IMR-90 (cell line): ENCODE measurements at regions not wholly inside any gene's neighbourhood (a gene's known extent, or its start where the extent isn't known, plus 50 kb on each side); places are given as distances from the start of the nearest gene placed in this dataset.

ENCODE experiments used
- ATAC-seq: fragments of 200-7000 bp; cut with Tn5 transposase; 2 replicates; pipeline ENCODE4 v1.9.1; 2020; ENCODE audit warnings: low read depth, mild to moderate bottlenecking, moderate library complexity
- BruUV-seq: library from RNA; stranded (reverse); fragments of 400-500 nt; replicated peaks from 2 replicates; lab custom pipeline; 2021; lab: Mats Ljungman, UMichigan
- CTCF ChIA-PET: fragments of 300-600 bp; formaldehyde crosslinking; extraction: SDS; loops from one replicate; lab custom pipeline; 2021; ENCODE audit warnings: antibody characterized with exemption; lab: Yijun Ruan, JAX
- POLR2A ChIA-PET: fragments of 300-600 bp; sonication (Branson Sonifier 250); formaldehyde crosslinking; loops from one replicate; lab custom pipeline; 2022; ENCODE audit warnings: antibody characterized with exemption; ENCODE audit not compliant: unreplicated experiment; lab: Charles Lee
- DNase-seq: peaks from one replicate; pipeline ENCODE4 v3.0.0; 2013
- H2AFZ ChIP-seq: replicated peaks from 2 replicates; pipeline ENCODE3; 2013; ENCODE audit warnings: low read length, mild to moderate bottlenecking; ENCODE audit not compliant: poor library complexity
- H2AK5ac ChIP-seq: 2 replicates; pipeline ENCODE4 v1.6.1; 2013; ENCODE audit warnings: low read depth, low read length, inconsistent platforms
- H2AK9ac ChIP-seq: replicated peaks from 2 replicates; pipeline ENCODE3; 2013; ENCODE audit warnings: mild to moderate bottlenecking, low read depth, low read length, moderate library complexity; ENCODE audit not compliant: poor library complexity
- H2BK120ac ChIP-seq: 2 replicates; pipeline ENCODE4 v1.6.1; 2013; ENCODE audit warnings: low read depth, low read length, inconsistent platforms
- H2BK15ac ChIP-seq: 3 replicates; pipeline ENCODE4 v1.6.1; 2013; ENCODE audit warnings: low read depth, low read length, inconsistent platforms
- H2BK20ac ChIP-seq: 2 replicates; pipeline ENCODE4 v1.6.1; 2013; ENCODE audit warnings: low read depth, mild to moderate bottlenecking, inconsistent platforms, low read length, moderate library complexity
- H2BK5ac ChIP-seq: 2 replicates; pipeline ENCODE4 v1.6.1; 2013; ENCODE audit warnings: mild to moderate bottlenecking, low read depth, low read length, inconsistent platforms; ENCODE audit not compliant: poor library complexity, severe bottlenecking
- H3K14ac ChIP-seq: replicated peaks from 2 replicates; pipeline ENCODE4 v1.6.1; 2013; ENCODE audit warnings: low read depth, low read length, inconsistent platforms
- H3K18ac ChIP-seq: 2 replicates; pipeline ENCODE4 v1.6.1; 2013; ENCODE audit warnings: low read depth, low read length, control low read depth
- H3K23ac ChIP-seq: 2 replicates; pipeline ENCODE4 v1.6.1; 2013; ENCODE audit warnings: low read depth, low read length, inconsistent platforms
- H3K27ac ChIP-seq: 2 replicates; pipeline ENCODE4 v1.5.1; 2013; ENCODE audit warnings: mild to moderate bottlenecking, control low read depth, low read length; ENCODE audit not compliant: insufficient read depth
- H3K27me3 ChIP-seq: 2 replicates; pipeline ENCODE4 v1.6.1; 2013; ENCODE audit warnings: low read length; ENCODE audit not compliant: control insufficient read depth, insufficient read depth
- H3K36me3 ChIP-seq: 2 replicates; pipeline ENCODE4 v1.6.1; 2013; ENCODE audit warnings: low read length, mixed read lengths; ENCODE audit not compliant: control insufficient read depth, insufficient read depth
- H3K4ac ChIP-seq: 2 replicates; pipeline ENCODE4 v1.6.1; 2013; ENCODE audit warnings: low read depth, low read length, inconsistent platforms
- H3K4me1 ChIP-seq: 2 replicates; pipeline ENCODE4 v1.6.1; 2013; ENCODE audit warnings: low read length, mixed read lengths; ENCODE audit not compliant: control insufficient read depth, insufficient read depth
- H3K4me2 ChIP-seq: 2 replicates; pipeline ENCODE4 v1.6.1; 2013; ENCODE audit warnings: low read depth, mild to moderate bottlenecking, control low read depth, low read length, moderate library complexity
- H3K4me3 ChIP-seq: 2 replicates; pipeline ENCODE4 v1.5.1; 2013; ENCODE audit warnings: low read depth, mild to moderate bottlenecking, control low read depth, low read length, moderate library complexity; ENCODE audit not compliant: insufficient read depth
- H3K56ac ChIP-seq: 2 replicates; pipeline ENCODE4 v1.6.1; 2013; ENCODE audit warnings: low read length, inconsistent platforms; ENCODE audit not compliant: insufficient read depth; ENCODE audit errors: extremely low read depth
- H3K79me1 ChIP-seq, 2 experiments: 2 replicates each; pipeline ENCODE4 v1.6.1; 2013; ENCODE audit warnings: low read length in 2 of 2, inconsistent platforms in 1 of 2, low read depth in 1 of 2
- H3K9ac ChIP-seq: 2 replicates; pipeline ENCODE4 v1.6.1; 2013; ENCODE audit warnings: low read depth, low read length, control low read depth
- H3K9me1 ChIP-seq: 2 replicates; pipeline ENCODE4 v1.6.1; 2013; ENCODE audit warnings: low read length, inconsistent platforms; ENCODE audit not compliant: insufficient read depth
- H3K9me3 ChIP-seq: 2 replicates; pipeline ENCODE4 v1.6.1; 2013; ENCODE audit warnings: low read length; ENCODE audit not compliant: control insufficient read depth, insufficient read depth
- H4K20me1 ChIP-seq: 2 replicates; pipeline ENCODE4 v1.6.1; 2013; ENCODE audit warnings: low read length, inconsistent platforms; ENCODE audit not compliant: insufficient read depth
- H4K5ac ChIP-seq: 2 replicates; pipeline ENCODE4 v1.6.1; 2013; ENCODE audit warnings: mild to moderate bottlenecking, low read depth, low read length, control low read depth
- H4K8ac ChIP-seq, 2 experiments: 2 replicates each; pipeline ENCODE4 v1.6.1; 2013; ENCODE audit warnings: low read depth in 2 of 2, low read length in 2 of 2, control low read depth in 1 of 2, inconsistent platforms in 1 of 2
- H4K91ac ChIP-seq: 2 replicates; pipeline ENCODE4 v1.6.1; 2013; ENCODE audit warnings: low read depth, low read length, inconsistent platforms; ENCODE audit not compliant: insufficient read depth
- BHLHE40 ChIP-seq: fragments of 150-350 bp; IDR thresholded peaks from 2 replicates; pipeline ENCODE4 v1.6.1; 2016; ENCODE audit warnings: mild to moderate bottlenecking, low read depth, low read length
- CEBPB ChIP-seq: IDR thresholded peaks from 2 replicates; pipeline ENCODE4 v1.6.1; 2012; ENCODE audit warnings: low read depth, low read length, improper control_type of control experiment
- CHD1 ChIP-seq: IDR thresholded peaks from 2 replicates; pipeline ENCODE4 v1.6.1; 2012; ENCODE audit warnings: low read depth, low read length, improper control_type of control experiment
- FOS ChIP-seq: fragments of 150-350 bp; IDR thresholded peaks from 2 replicates; pipeline ENCODE4 v1.6.1; 2016; ENCODE audit warnings: low read depth, low read length
- MAFK ChIP-seq: IDR thresholded peaks from 2 replicates; pipeline ENCODE4 v1.6.1; 2012; ENCODE audit warnings: low read depth, low read length, improper control_type of control experiment
- MAZ ChIP-seq: IDR thresholded peaks from 2 replicates; pipeline ENCODE4 v1.6.1; 2012; ENCODE audit warnings: low read depth, mild to moderate bottlenecking, low read length, improper control_type of control experiment, moderate library complexity, borderline replicate concordance
- MXI1 ChIP-seq: IDR thresholded peaks from 2 replicates; pipeline ENCODE4 v1.6.1; 2012; ENCODE audit warnings: low read depth, mild to moderate bottlenecking, low read length, moderate library complexity, borderline replicate concordance
- RAD21 ChIP-seq: IDR thresholded peaks from 2 replicates; pipeline ENCODE4 v1.6.1; 2012; ENCODE audit warnings: low read length, improper control_type of control experiment
- RFX5 ChIP-seq: IDR thresholded peaks from 2 replicates; pipeline ENCODE4 v1.8.0; 2012; ENCODE audit warnings: low read depth, mild to moderate bottlenecking, low read length, moderate library complexity
- SMC3 ChIP-seq: fragments of 150-350 bp; IDR thresholded peaks from 2 replicates; pipeline ENCODE4 v1.6.1; 2016; ENCODE audit warnings: low read depth, mild to moderate bottlenecking, antibody characterized with exemption, low read length, moderate library complexity
- USF2 ChIP-seq: fragments of 150-350 bp; IDR thresholded peaks from 2 replicates; pipeline ENCODE4 v1.6.1; 2017; ENCODE audit warnings: mild to moderate bottlenecking, antibody characterized with exemption, low read length, low read depth
- dilution Hi-C: fragments of 300-500 bp; cut with HindIII; formaldehyde crosslinking; loops from one replicate; pipeline ENCODE4 v1.14.3; 2018; ENCODE audit warnings: low sequenced_read_pairs; ENCODE audit not compliant: unreplicated experiment
- in situ Hi-C: fragments of 300-500 bp; cut with MboI; formaldehyde crosslinking; loops from 3 replicates; pipeline ENCODE4 v1.14.3; 2019; ENCODE audit warnings: low sequenced_read_pairs, inconsistent platforms, mixed read lengths
- intact Hi-C: fragments of 100-400 bp; cut with micrococcal nuclease; formaldehyde crosslinking; loops from 2 replicates; pipeline ENCODE4 v1.10.0; 2022

- no peak overlapping the region for H3K4ac ChIP-seq
- TF ChIP-seq MAZ (no peak), CHD1 (no peak), RFX5 (no peak), RAD21 (no peak), USF2 (no peak), SMC3 (no peak), FOS (no peak), MXI1 (no peak), BHLHE40 (no peak), CEBPB (no peak), MAFK (no peak)
- no peaks in the 10 kb centered on the region for H3K9me3 ChIP-seq
- dilution Hi-C loops: no loop called here
- intact Hi-C loops: no loop called here
- H3K23ac ChIP-seq: no peak overlapping the region
- H3K27me3 ChIP-seq: no peaks in the 10 kb centered on the region
- no peaks in the 10 kb centered on the region for H3K36me3 ChIP-seq
- no peak overlapping the region for H3K14ac ChIP-seq
- no peak overlapping the region for H4K5ac ChIP-seq
- no peak overlapping the region for H3K9ac ChIP-seq
- H3K27ac ChIP-seq: no peak overlapping the region
- no peak overlapping the region for H2BK120ac ChIP-seq
- H4K20me1 ChIP-seq: no peaks in the 10 kb centered on the region
- in situ Hi-C loops: no loop called here
- no peak overlapping the region for H3K4me3 ChIP-seq
- no peak overlapping the region for H2BK5ac ChIP-seq
- POLR2A ChIA-PET: no interaction called here
- H3K4me1 ChIP-seq: no peaks in the 10 kb centered on the region
- H3K79me1 ChIP-seq: no peaks in the 10 kb centered on the region
- H3K56ac ChIP-seq: no peak overlapping the region
- DNase-seq: no peak
- no peaks in the 10 kb centered on the region for H3K9me1 ChIP-seq
- no peak overlapping the region for H4K91ac ChIP-seq
- H2BK20ac ChIP-seq: no peak overlapping the region
- H3K18ac ChIP-seq: no peak overlapping the region
- no TSS peak for BruUV-seq
- H2AK9ac ChIP-seq: no peak overlapping the region
- no peak for ATAC-seq
- H2AFZ ChIP-seq: no peak overlapping the region
- no peak overlapping the region for H4K8ac ChIP-seq
- H3K4me2 ChIP-seq: no peak overlapping the region
- no peak overlapping the region for H2AK5ac ChIP-seq
- CTCF ChIA-PET: no interaction called here
- H2BK15ac ChIP-seq: no peak overlapping the region
Measured at GRCh38 chr4:60790608-60791007, 409.5 kb upstream of the ADGRL3 start.
